HUES6 (cell line): ENCODE measurements at regions not wholly inside any gene's neighbourhood (a gene's known extent, or its start where the extent isn't known, plus 50 kb on each side); places are given as distances from the start of the nearest gene placed in this dataset.

ENCODE experiments used
- H3K27ac ChIP-seq: 2 replicates; pipeline ENCODE4 v1.7.0; 2013; ENCODE audit warnings: low read depth, mild to moderate bottlenecking, low read length, inconsistent platforms
- H3K27me3 ChIP-seq: 2 replicates; pipeline ENCODE4 v1.6.1; 2013; ENCODE audit warnings: low read length; ENCODE audit not compliant: control insufficient read depth, insufficient read depth
- H3K36me3 ChIP-seq: 2 replicates; pipeline ENCODE4 v1.6.1; 2013; ENCODE audit warnings: low read length; ENCODE audit not compliant: control insufficient read depth, insufficient read depth
- H3K4me1 ChIP-seq: 2 replicates; pipeline ENCODE4 v1.6.1; 2013; ENCODE audit warnings: low read length; ENCODE audit not compliant: control insufficient read depth, insufficient read depth
- H3K4me3 ChIP-seq: 2 replicates; pipeline ENCODE4 v1.5.1; 2013; ENCODE audit warnings: low read depth, low read length
- H3K9ac ChIP-seq: one replicate; pipeline ENCODE4 v1.6.1; 2013; ENCODE audit warnings: mild to moderate bottlenecking, low read length
- H3K9me3 ChIP-seq: 2 replicates; pipeline ENCODE4 v1.6.1; 2013; ENCODE audit warnings: low read depth, low read length; ENCODE audit not compliant: control insufficient read depth, insufficient read depth

DNA sequence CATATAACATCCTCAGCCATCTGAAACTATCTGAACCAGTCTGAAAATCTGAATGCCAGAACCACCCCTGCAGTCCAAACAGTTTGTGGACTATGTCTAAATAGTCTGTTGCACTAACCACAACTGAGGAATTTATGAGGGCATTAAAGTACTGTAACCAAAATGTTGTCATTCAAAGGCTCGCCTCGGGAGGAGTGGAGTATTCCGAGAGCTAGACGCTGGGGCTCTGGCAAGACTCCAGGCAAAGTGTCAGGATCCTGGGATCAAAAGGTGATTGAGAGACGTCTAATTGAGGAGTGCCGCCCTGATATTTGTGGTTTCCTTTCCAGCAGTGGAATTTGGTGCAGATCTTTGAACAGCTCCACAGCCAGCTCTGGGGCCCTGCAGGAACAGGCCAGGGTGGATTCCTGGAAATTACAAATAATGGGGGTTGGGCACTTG, 142.9 kb upstream of the MYOCD start:
- H3K4me1 ChIP-seq, result peaks cover 5% of the 10 kb centered on the region; the same call in 1 of the 2 replicates
- H3K27ac ChIP-seq, result no peak overlapping the region; the same call in 1 of the 2 replicates
- H3K36me3 ChIP-seq, result no peaks in the 10 kb centered on the region
- H3K9me3 ChIP-seq, result no peaks in the 10 kb centered on the region
- H3K9ac ChIP-seq, result no peak overlapping the region
- no peak overlapping the region for H3K4me3 ChIP-seq
- no peaks in the 10 kb centered on the region for H3K27me3 ChIP-seq

DNA sequence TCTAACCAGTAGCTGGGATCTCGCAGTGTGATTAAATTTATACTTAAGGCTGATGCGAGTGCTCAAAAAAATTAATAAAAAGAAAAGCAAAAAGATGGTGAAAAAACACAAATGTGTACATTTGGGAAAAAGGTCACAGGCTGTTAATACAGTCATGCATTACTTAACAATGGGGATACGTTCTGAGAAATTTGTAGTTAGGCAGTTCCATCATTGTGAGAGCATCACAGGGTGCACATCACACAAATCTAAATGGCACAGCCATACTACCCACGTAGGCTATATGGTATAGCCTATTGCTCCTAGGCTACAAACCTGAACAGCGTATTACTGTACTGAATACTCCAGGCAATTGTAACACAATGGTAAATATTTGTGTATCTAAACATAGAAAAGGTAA, 142.4 kb upstream of the MYOCD start:
- Histone ChIP-seq H3K27ac (no peak overlapping the region), H3K4me1 (peaks cover 5% of the 10 kb centered on the region; the same call in 1 of the 2 replicates), H3K36me3 (no peaks in the 10 kb centered on the region), H3K9me3 (no peaks in the 10 kb centered on the region), H3K4me3 (no peak overlapping the region), H3K27me3 (no peaks in the 10 kb centered on the region), H3K9ac (no peak overlapping the region)

DNA sequence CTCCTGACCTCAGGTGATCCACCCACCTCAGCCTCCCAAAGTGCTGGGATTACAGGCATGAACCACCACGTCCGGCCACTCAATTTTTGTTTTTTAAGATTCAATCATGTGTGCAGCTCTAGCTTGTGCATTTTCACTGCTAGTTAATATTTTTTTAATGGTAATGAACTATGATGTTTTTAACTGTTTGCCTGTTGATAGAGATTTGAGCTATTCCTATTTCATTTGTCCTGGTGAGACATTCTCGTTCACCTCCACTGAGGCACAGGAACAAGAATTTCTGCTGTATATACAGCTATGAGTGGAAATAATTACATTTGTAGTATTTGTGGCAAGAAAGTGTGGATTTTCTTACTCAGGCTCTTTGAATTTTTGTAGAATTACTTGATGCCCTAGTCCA, 137.7 kb upstream of the MYOCD start:
- H3K27ac ChIP-seq, result no peak overlapping the region
- H3K36me3 ChIP-seq, result no peaks in the 10 kb centered on the region
- H3K4me3 ChIP-seq, result no peak overlapping the region
- no peaks in the 10 kb centered on the region for H3K9me3 ChIP-seq
- H3K27me3 ChIP-seq, result no peaks in the 10 kb centered on the region
- no peak overlapping the region for H3K9ac ChIP-seq
- no peaks in the 10 kb centered on the region for H3K4me1 ChIP-seq

DNA sequence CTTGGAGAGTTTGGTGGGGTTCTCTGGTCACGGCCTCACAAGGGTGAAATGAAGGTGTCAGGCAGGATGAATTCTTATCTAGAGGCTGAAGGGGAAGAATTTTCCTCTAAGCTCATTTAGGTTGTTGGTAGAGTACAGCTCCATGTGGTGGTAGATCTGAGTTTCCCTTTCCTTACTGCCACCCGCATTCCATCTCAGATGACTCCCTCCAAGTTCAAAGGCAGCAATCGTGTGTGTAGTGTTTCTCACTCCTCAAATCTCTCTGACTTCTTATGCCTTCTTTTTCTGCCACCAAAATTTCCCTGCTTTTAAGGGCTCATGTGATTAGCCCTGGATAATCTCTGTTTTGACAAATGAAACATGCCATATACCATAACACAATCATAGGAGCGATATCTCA, 135.5 kb upstream of the MYOCD start:
- H3K4me1 ChIP-seq, result no peaks in the 10 kb centered on the region
- H3K27ac ChIP-seq, result no peak overlapping the region
- no peaks in the 10 kb centered on the region for H3K27me3 ChIP-seq
- no peak overlapping the region for H3K9ac ChIP-seq
- no peaks in the 10 kb centered on the region for H3K36me3 ChIP-seq
- H3K9me3 ChIP-seq, result no peaks in the 10 kb centered on the region
- no peak overlapping the region for H3K4me3 ChIP-seq

DNA sequence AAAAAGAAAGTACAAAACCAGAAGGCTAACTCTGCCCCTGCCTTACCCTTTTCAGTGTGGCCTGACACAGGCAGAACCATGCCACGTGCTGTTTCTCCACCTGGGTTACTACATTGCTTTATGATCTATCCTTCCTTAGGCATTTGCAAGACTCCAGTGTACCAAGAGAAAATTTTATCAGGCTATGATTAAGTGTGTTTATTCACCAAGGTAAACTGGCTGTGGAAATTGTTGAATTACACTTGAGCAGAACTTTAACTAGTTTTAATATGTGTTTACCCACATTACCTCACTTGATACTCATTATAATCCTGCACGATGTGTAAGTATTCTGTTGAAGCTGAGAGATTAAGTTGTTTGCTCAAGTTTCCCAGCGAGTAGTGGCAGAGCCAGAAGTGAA, 129.7 kb upstream of the MYOCD start:
- Histone ChIP-seq H3K4me1 (peaks cover 9% of the 10 kb centered on the region; the same call in 1 of the 2 replicates), H3K4me3 (no peak overlapping the region), H3K9ac (no peak overlapping the region), H3K36me3 (no peaks in the 10 kb centered on the region), H3K27me3 (no peaks in the 10 kb centered on the region), H3K27ac (no peak overlapping the region), H3K9me3 (no peaks in the 10 kb centered on the region)

DNA sequence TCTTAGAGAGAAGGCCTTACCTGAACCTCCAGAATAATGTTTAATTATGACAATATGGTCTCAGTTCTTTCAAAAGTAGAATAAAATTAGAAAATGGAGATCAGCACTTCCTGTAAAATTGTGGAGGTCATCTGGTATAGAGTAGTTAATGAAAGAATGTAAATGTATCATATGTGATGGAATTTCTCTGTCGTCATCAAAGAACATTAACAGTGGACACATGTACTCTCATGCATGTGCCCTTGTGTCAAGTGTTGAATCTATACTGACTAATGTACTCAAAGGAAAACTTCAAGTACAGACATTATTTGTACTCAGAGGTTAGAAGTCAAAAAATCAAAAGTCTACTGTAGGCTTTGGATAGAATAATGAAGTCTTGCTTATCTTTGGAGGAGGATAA, 129.2 kb upstream of the MYOCD start:
- H3K9ac ChIP-seq, result no peak overlapping the region
- H3K27ac ChIP-seq, result no peak overlapping the region

DNA sequence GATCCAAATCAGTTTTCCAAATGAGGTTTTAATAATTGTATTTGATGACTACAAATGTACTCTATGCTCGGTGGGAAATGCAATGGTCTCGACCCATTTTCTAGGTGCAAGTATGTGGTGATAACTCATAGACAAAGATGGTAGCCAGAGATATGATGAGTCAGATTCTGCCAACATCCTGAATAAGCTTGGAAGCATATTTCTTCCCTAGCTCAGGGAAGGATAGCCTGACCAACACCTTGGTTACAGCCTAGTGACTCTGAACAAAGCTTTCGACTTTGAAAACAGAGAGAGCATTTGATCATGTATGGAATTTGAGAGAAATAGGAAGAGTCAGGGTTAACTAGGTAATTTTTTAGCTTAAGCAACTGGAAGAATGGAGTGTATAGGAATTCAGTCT, 128.3 kb upstream of the MYOCD start:
- Histone ChIP-seq H3K9ac (no peak overlapping the region), H3K4me1 (peaks cover 9% of the 10 kb centered on the region; the same call in 1 of the 2 replicates), H3K27ac (no peak overlapping the region), H3K4me3 (no peak overlapping the region), H3K9me3 (0 out of 2 replicates have a peak, but pooled peaks cover under 1% of the 10 kb centered on the region), H3K27me3 (no peaks in the 10 kb centered on the region), H3K36me3 (no peaks in the 10 kb centered on the region)

More for the DNA sequence above, 129.2 kb upstream of the MYOCD start:
- Histone ChIP-seq H3K4me1 (peaks cover 9% of the 10 kb centered on the region; the same call in 1 of the 2 replicates), H3K36me3 (no peaks in the 10 kb centered on the region), H3K27me3 (no peaks in the 10 kb centered on the region), H3K9me3 (no peaks in the 10 kb centered on the region), H3K4me3 (no peak overlapping the region)

DNA sequence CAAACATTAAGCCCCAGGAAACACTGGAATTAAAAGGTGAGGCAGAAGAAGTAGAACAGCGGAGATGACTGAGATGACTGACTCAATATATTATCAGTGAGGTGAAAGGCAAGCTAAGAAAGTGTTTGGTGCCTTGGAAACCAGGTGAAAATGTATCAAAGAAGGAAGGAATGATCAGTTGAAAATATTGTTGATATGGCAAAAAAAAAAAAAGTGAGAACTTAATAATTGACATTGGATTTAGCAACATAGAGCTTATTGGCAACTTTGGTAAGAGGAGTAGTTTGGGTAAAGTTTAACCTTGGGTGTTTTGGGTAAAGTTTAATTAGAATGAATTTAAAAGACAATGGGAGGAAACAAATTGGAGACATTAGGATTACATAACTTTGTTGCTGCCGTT, 127.7 kb upstream of the MYOCD start:
- 0 out of 2 replicates have a peak, but pooled peaks cover 2% of the 10 kb centered on the region for H3K9me3 ChIP-seq
- H3K27me3 ChIP-seq, result no peaks in the 10 kb centered on the region
- no peak overlapping the region for H3K9ac ChIP-seq
- no peak overlapping the region for H3K27ac ChIP-seq
- no peak overlapping the region for H3K4me3 ChIP-seq
- H3K36me3 ChIP-seq, result no peaks in the 10 kb centered on the region
- H3K4me1 ChIP-seq, result peaks cover 9% of the 10 kb centered on the region; the same call in 1 of the 2 replicates

DNA sequence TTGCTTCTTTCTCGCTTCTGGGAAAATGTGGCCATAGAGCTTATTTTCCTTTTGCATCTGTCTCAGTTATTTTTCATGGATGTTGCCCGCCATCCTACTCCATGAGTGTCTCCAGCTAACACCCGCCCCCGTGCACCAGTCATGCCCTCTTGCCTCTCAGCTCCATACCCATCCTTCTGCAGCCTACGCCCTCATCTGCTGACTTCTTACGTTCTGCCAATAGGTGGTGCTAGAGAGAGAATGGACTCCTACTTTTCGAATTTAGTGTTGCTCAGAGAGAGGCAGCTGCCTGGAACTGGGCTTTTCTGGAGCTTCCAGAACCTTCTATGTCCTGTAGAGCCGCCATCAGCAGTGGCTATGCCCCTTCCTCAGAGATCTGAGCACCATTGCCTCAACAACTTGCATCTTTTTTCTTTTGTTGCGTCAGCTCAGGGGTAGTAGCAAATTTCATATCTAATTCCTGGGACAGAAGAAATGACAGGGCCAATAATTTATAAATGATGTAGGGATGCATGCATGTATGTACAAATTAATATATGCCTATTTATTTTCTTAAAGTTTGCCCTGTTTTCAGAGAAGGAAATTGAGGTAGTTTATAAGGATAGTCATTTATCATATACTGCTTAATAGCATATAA, 119.7 kb upstream of the MYOCD start:
- Histone ChIP-seq H3K27me3 (no peaks in the 10 kb centered on the region), H3K9ac (no peak overlapping the region), H3K27ac (no peak overlapping the region), H3K36me3 (no peaks in the 10 kb centered on the region), H3K4me3 (no peak overlapping the region), H3K9me3 (0 out of 2 replicates have a peak, but pooled peaks cover 2% of the 10 kb centered on the region), H3K4me1 (no peaks in the 10 kb centered on the region)

GRCh38 chr17:12546983-12547382, 118.7 kb upstream of the MYOCD start:
- no peaks in the 10 kb centered on the region for H3K36me3 ChIP-seq
- H3K4me1 ChIP-seq, result no peaks in the 10 kb centered on the region
- no peak overlapping the region for H3K9ac ChIP-seq
- no peak overlapping the region for H3K4me3 ChIP-seq
- 0 out of 2 replicates have a peak, but pooled peaks cover 2% of the 10 kb centered on the region for H3K9me3 ChIP-seq
- no peaks in the 10 kb centered on the region for H3K27me3 ChIP-seq
- H3K27ac ChIP-seq, result no peak overlapping the region

GRCh38 chr17:12547831-12548230, 117.9 kb upstream of the MYOCD start:
- Histone ChIP-seq H3K27me3 (no peaks in the 10 kb centered on the region), H3K9ac (no peak overlapping the region), H3K36me3 (no peaks in the 10 kb centered on the region), H3K4me3 (no peak overlapping the region), H3K4me1 (no peaks in the 10 kb centered on the region), H3K9me3 (no peaks in the 10 kb centered on the region), H3K27ac (no peak overlapping the region)
